ENCODE measurements at regions not wholly inside any gene's neighbourhood (a gene's known extent, or its start where the extent isn't known, plus 50 kb on each side); places are given as distances from the start of the nearest gene placed in this dataset.

GRCh38 chr12:5248230-5248629 is 183.7 kb upstream of the NTF3 start:
- Histone ChIP-seq H3K4me2 (no peak overlapping the region), H3F3A (replicated peaks; ENCODE audit: low read depth) (no peaks in the 10 kb centered on the region), H3K4me1 (ENCODE audit: insufficient read depth) (peaks cover 34% of the 10 kb centered on the region), H2AFZ (no peak overlapping the region), H3K27me3 (ENCODE audit: insufficient read depth) (no peaks in the 10 kb centered on the region), H3K79me2 (replicated peaks; ENCODE audit: insufficient read depth) (no peaks in the 10 kb centered on the region), H3K36me3 (ENCODE audit: insufficient read depth) (no peaks in the 10 kb centered on the region), H3K4me3 (no peak overlapping the region), H4K20me1 (replicated peaks; ENCODE audit: insufficient read depth) (no peaks in the 10 kb centered on the region), H3K9me2 (ENCODE audit: insufficient read depth) (peaks cover 12% of the 10 kb centered on the region; the same call in 1 of the 2 replicates), H3K27ac (ENCODE audit: low read depth) (no peak overlapping the region)
- Mint-ChIP-seq H3K4me3 (no peak overlapping the region), H3K27me3 (ENCODE audit: insufficient read depth, low read depth, poor library complexity) (peaks cover 3% of the 10 kb centered on the region), H3K27ac (no peak overlapping the region), H3K9me3 (peaks cover 4% of the 10 kb centered on the region; the same call in 1 of the 3 replicates), H3K4me1 (peaks cover 32% of the 10 kb centered on the region), H3K36me3 (ENCODE audit: low read depth) (peaks cover 4% of the 10 kb centered on the region; the same call in 1 of the 3 replicates)
- no peak for DNase-seq (ENCODE audit: low spot score)
- ATAC-seq: no peak
- TF ChIP-seq POLR2AphosphoS5 (IDR thresholded peaks at IDR 0.05; ENCODE audit: low read depth) (no peak), ZNF462 (CRISPR knock-in tag; IDR thresholded peaks at IDR 0.05) (no peak), STAT1 (IDR thresholded peaks at IDR 0.05; ENCODE audit: unreplicated experiment) (no peak), ZNF331 (CRISPR knock-in tag; IDR thresholded peaks at IDR 0.05; ENCODE audit: low read depth) (no peak), CTCF (conservative IDR thresholded peaks at IDR 0.05; ENCODE audit: low read depth in 2 of 2) (no peak), ETS1 (IDR thresholded peaks at IDR 0.05) (no peak), ZNF114 (CRISPR knock-in tag; IDR thresholded peaks at IDR 0.05) (no peak), EZH2phosphoT487 (IDR thresholded peaks at IDR 0.05; ENCODE audit: unreplicated experiment) (no peak), CREB1 (CRISPR knock-in tag; IDR thresholded peaks at IDR 0.05; ENCODE audit: low read depth) (no peak), REST (IDR thresholded peaks at IDR 0.05; ENCODE audit: unreplicated experiment) (no peak), EZH2 (IDR thresholded peaks at IDR 0.05; ENCODE audit: low read depth, unreplicated experiment) (no peak), JUNB (IDR thresholded peaks at IDR 0.05; ENCODE audit: unreplicated experiment) (no peak), NANOG (IDR thresholded peaks at IDR 0.05; ENCODE audit: borderline replicate concordance) (no peak)
